Immature natural killer cell (primary cell): ENCODE measurements at regions not wholly inside any gene's neighbourhood (a gene's known extent, or its start where the extent isn't known, plus 50 kb on each side); places are given as distances from the start of the nearest gene placed in this dataset.
"Not testable (repeated sequence)": the region's sequence is repeated elsewhere in the genome, so short reads cannot be mapped to it uniquely, and the experiment has no call there.

Source experiments
- DNase-seq, 3 donors: peaks; one replicate each; pipeline ENCODE4 v3.0.0; 2022; ENCODE audit warnings: mixed read lengths in 1 of 3
- H3K27ac Mint-ChIP-seq, 6 donors: one replicate each; pipeline ENCODE4 v1.8.0; 2020; ENCODE audit warnings: mixed read lengths in 6 of 6, mild to moderate bottlenecking in 5 of 6, inconsistent platforms in 4 of 6, moderate library complexity in 3 of 6
- H3K27me3 Mint-ChIP-seq, 3 donors: one replicate each; pipeline ENCODE4 v1.8.0; 2020 to 2021; ENCODE audit warnings: low read depth in 3 of 3, mild to moderate bottlenecking in 3 of 3, mixed read lengths in 3 of 3, moderate library complexity in 3 of 3, inconsistent platforms in 1 of 3
- H3K36me3 Mint-ChIP-seq, 3 donors: one replicate each; pipeline ENCODE4 v1.8.0; 2020; ENCODE audit warnings: mixed read lengths in 3 of 3, inconsistent platforms in 2 of 3, mild to moderate bottlenecking in 2 of 3
- H3K4me1 Mint-ChIP-seq, 2 donors: one replicate each; pipeline ENCODE4 v1.8.0; 2020; ENCODE audit warnings: inconsistent platforms in 2 of 2, mild to moderate bottlenecking in 2 of 2, mixed read lengths in 2 of 2, moderate library complexity in 1 of 2
- H3K4me3 Mint-ChIP-seq, 5 donors: one replicate each; pipeline ENCODE4 v1.8.0; 2020; ENCODE audit warnings: mild to moderate bottlenecking in 5 of 5, mixed read lengths in 5 of 5, inconsistent platforms in 3 of 5, moderate library complexity in 3 of 5
- H3K9me3 Mint-ChIP-seq, 6 donors: one replicate each; pipeline ENCODE4 v1.8.0; 2020; ENCODE audit warnings: mild to moderate bottlenecking in 6 of 6, mixed read lengths in 6 of 6, inconsistent platforms in 4 of 6, moderate library complexity in 3 of 6

DNA sequence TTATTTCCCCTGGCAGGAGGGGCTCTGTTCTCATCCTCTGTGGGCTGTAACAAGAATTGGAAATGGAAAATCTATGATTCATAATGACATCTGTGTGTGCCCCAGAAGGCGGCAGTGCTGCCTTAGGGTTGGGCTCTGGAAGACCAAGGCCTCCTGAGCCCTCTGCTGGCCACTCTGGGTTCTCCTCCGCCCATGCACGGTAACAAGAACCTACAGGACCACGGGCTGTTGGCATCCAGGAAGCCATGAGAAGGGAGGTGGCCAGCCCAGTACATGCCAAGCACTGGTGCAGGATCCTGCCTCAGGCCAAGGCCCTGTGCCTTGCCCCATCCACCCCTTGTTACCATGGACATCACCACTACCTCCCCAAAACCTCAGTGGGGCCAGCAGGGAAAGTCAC, 454.2 kb downstream of the TP53TG3F start:
- not testable (repeated sequence) for H3K4me1 Mint-ChIP-seq, H3K4me3 Mint-ChIP-seq, H3K27me3 Mint-ChIP-seq, DNase-seq, H3K27ac Mint-ChIP-seq, H3K9me3 Mint-ChIP-seq, H3K36me3 Mint-ChIP-seq

DNA sequence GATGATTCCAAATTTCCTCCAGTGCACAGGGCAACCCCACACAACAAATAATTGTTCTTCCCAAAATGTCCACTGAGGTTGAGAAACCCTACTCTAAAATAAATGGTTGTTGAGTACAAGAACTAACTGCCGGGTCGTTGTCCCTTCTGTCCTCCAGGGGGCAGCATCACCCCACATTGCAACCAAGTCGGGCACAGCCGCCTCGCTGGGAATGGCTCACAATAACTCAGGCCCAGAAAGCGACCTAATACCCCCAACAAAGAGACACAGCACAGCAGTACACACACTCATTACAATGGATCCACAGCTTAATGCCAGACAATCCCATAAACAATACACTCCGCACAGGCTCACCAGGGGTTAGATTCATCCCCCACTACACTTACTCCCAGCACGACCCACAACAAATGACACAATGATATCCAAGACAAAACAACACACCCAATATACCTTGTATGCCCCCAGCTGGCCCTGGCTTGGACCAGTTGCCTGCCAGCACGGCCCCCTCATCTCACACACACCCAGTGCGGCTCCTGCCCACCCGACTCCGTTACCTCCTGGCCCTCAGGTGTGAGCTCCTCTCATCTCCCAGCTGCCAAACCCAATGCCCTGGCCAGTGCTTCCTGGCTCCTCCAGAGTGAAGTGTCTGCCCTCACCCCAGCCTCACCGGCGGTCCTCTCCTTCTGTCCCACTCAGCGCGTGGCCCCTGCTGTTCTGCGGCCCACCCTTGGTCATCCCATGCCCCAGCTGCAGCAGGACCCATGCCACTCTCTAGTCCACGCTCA, 461.5 kb downstream of the TP53TG3F start:
- DNase-seq, H3K4me1 Mint-ChIP-seq, H3K27me3 Mint-ChIP-seq, H3K27ac Mint-ChIP-seq, H3K36me3 Mint-ChIP-seq, H3K9me3 Mint-ChIP-seq, H3K4me3 Mint-ChIP-seq: not testable (repeated sequence)

DNA sequence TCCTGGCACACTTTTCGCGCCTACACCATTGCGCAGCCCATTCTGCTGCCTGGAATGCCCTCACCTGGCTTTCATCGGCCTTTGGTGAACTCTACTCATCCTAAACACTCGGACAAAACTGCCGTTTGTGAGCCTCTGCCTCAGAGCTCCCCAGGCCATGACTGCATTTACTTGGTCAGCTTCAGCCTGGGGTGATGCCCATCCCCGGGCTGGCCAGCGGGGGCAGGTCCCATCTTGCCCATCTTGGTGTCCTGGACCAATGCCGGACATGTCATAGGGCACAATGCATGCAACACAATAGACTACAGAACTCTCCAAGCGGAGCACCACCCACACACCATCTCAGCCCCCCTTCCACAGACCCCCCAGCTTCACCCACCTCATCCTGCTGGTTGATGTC, 463.5 kb downstream of the TP53TG3F start:
- not testable (repeated sequence) for H3K27me3 Mint-ChIP-seq, H3K4me1 Mint-ChIP-seq

GRCh38 chr16:33928026-33928425, 468.6 kb downstream of the TP53TG3F start:
- H3K27ac Mint-ChIP-seq, H3K27me3 Mint-ChIP-seq, H3K9me3 Mint-ChIP-seq, H3K36me3 Mint-ChIP-seq, DNase-seq, H3K4me3 Mint-ChIP-seq, H3K4me1 Mint-ChIP-seq: not testable (repeated sequence)

More for the DNA sequence above, 463.5 kb downstream of the TP53TG3F start:
- H3K36me3 Mint-ChIP-seq, H3K9me3 Mint-ChIP-seq, H3K4me3 Mint-ChIP-seq, DNase-seq, H3K27ac Mint-ChIP-seq: not testable (repeated sequence)

DNA sequence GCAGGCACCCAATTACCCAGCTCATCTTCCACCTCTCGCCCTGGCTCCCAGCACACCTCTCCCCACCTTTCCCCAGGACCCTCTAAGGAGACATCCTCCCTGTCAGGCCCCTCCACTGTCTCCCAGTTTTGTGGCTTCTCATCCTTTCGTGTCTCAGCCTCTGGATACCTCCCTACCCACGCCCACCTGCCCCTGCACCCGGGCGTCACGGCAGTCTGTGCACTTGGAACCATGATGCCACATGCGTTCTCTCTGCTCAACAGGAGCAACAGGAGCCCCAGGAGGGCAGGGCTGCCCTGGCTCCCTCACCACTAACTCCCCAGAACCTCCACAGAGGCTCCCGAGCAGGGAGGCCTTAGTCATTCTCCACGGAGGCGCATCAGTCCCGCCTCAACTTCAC, 472.8 kb downstream of the TP53TG3F start:
- not testable (repeated sequence) for DNase-seq, H3K27ac Mint-ChIP-seq, H3K9me3 Mint-ChIP-seq, H3K4me1 Mint-ChIP-seq, H3K27me3 Mint-ChIP-seq, H3K4me3 Mint-ChIP-seq, H3K36me3 Mint-ChIP-seq

GRCh38 chr16:33933039-33933438, 473.6 kb downstream of the TP53TG3F start:
- not testable (repeated sequence) for H3K9me3 Mint-ChIP-seq, H3K36me3 Mint-ChIP-seq, H3K4me3 Mint-ChIP-seq, H3K27ac Mint-ChIP-seq, H3K4me1 Mint-ChIP-seq, DNase-seq, H3K27me3 Mint-ChIP-seq

DNA sequence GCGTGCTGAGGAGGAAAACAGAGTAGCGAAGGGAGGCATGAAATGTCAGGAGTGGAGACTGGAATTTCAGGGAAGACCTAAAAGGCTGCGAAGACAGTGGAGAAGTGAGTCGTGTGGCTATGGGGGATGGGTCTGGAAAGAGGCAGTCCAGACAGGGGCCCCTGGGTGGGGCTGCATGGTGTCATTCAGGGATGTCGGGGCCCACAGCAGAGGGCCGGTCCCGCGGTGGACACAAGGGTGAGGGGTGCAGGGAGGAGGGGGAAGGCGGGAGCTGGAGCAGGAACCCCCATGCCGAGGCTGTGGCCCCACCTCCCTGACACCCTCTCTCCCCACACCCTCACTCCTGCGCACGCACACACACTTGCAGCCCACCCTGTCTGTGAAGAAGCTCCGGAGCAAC, 476.4 kb downstream of the TP53TG3F start:
- DNase-seq, H3K27ac Mint-ChIP-seq, H3K36me3 Mint-ChIP-seq, H3K9me3 Mint-ChIP-seq, H3K27me3 Mint-ChIP-seq, H3K4me3 Mint-ChIP-seq, H3K4me1 Mint-ChIP-seq: not testable (repeated sequence)

GRCh38 chr16:33938097-33938496, 478.7 kb downstream of the TP53TG3F start:
- not testable (repeated sequence) for H3K27ac Mint-ChIP-seq, H3K4me1 Mint-ChIP-seq

GRCh38 chr16:33961536-33961935, 502.1 kb downstream of the TP53TG3F start:
- DNase-seq, H3K9me3 Mint-ChIP-seq, H3K27ac Mint-ChIP-seq, H3K36me3 Mint-ChIP-seq, H3K4me1 Mint-ChIP-seq, H3K27me3 Mint-ChIP-seq, H3K4me3 Mint-ChIP-seq: not testable (repeated sequence)

More at GRCh38 chr16:33938097-33938496, 478.7 kb downstream of the TP53TG3F start:
- not testable (repeated sequence) for H3K4me3 Mint-ChIP-seq, H3K27me3 Mint-ChIP-seq, DNase-seq, H3K9me3 Mint-ChIP-seq, H3K36me3 Mint-ChIP-seq

DNA sequence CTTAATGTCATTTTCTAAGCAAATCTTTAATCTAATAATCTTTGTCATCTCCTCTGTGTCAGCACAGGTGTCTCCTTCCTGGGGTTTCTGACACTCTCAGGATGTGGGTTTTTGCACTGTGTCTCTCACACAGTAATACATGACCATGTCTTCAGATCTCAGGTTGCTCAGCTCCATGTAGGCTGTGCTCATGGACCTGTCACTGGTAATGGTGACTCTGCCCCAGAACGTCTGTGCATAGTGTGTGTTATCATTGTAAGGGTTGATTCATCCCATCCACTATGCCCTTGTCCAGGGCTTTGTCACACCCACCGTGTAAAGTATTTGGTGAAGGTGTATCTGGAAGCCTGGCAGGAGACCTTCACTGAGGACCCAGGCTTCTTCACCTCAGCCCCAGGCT, 506.1 kb downstream of the TP53TG3F start:
- not testable (repeated sequence) for H3K27me3 Mint-ChIP-seq, H3K36me3 Mint-ChIP-seq, DNase-seq, H3K4me1 Mint-ChIP-seq, H3K9me3 Mint-ChIP-seq, H3K27ac Mint-ChIP-seq, H3K4me3 Mint-ChIP-seq

DNA sequence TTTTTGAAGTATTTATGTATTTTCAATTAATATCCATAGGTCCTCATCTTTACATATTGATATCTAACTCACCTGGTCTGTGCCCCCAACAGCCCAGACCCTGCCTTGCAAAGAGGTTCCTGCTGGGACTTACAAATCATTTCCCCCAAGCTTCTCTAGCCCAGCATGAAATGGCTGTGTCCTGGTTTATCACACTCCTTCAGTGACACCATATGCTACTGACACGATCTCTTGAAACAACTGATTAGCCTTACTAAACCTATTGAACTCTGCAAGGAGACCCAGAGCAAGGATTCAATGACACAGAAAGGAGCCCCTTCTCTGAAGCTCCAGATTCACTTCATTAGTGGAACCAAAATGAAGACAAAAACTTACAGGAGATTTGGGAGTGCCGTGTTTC, 507.4 kb downstream of the TP53TG3F start:
- H3K4me3 Mint-ChIP-seq, H3K36me3 Mint-ChIP-seq, DNase-seq, H3K27ac Mint-ChIP-seq, H3K4me1 Mint-ChIP-seq, H3K9me3 Mint-ChIP-seq, H3K27me3 Mint-ChIP-seq: not testable (repeated sequence)

DNA sequence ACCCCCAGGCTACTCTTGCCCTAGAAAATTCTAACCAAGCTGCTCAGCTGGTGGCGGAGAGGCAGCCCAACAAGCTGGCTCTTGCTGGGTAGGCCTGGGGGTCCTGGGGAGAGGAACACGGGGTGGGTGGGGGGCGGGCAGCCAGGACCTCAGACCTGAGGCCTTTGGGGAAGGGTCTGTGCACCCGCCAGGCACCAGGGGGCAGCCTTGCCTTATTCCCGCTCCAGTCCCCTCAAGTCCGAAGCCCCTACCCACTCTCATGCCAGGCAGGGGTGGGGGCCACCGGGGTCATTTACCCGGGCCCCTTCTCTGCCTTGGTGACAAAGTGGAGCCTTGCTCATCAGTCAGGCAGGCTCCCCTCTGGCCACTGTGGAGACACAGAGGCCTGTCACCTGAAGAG, 515.1 kb downstream of the TP53TG3F start:
- not testable (repeated sequence) for H3K9me3 Mint-ChIP-seq

GRCh38 chr16:33975744-33976143, 516.3 kb downstream of the TP53TG3F start:
- not testable (repeated sequence) for H3K36me3 Mint-ChIP-seq, H3K9me3 Mint-ChIP-seq, H3K27ac Mint-ChIP-seq, H3K4me3 Mint-ChIP-seq, H3K4me1 Mint-ChIP-seq, DNase-seq, H3K27me3 Mint-ChIP-seq

More for the DNA sequence above, 515.1 kb downstream of the TP53TG3F start:
- DNase-seq, H3K4me1 Mint-ChIP-seq, H3K27me3 Mint-ChIP-seq, H3K4me3 Mint-ChIP-seq, H3K27ac Mint-ChIP-seq, H3K36me3 Mint-ChIP-seq: not testable (repeated sequence)

DNA sequence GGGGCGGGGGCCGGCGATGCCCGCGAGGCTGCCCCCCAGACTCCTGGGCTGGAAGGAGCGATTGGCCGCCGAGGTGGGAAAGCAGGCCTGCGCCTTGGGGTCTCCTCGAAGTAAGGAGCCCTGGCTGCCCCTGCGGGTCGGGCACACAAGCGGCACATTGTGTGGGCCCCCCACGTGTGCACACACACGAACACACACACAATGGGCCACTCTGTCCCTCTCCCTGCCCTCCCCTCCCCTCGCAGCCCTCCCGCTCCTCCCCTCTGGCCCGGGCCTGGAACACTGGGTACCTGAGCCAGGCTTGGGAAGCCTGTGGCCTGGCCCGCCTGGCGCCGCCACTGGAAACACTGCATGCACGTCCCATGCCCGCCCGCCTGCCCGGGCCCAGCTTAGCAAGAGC, 517.1 kb downstream of the TP53TG3F start:
- H3K4me1 Mint-ChIP-seq, DNase-seq, H3K27ac Mint-ChIP-seq, H3K9me3 Mint-ChIP-seq, H3K36me3 Mint-ChIP-seq, H3K27me3 Mint-ChIP-seq, H3K4me3 Mint-ChIP-seq: not testable (repeated sequence)

DNA sequence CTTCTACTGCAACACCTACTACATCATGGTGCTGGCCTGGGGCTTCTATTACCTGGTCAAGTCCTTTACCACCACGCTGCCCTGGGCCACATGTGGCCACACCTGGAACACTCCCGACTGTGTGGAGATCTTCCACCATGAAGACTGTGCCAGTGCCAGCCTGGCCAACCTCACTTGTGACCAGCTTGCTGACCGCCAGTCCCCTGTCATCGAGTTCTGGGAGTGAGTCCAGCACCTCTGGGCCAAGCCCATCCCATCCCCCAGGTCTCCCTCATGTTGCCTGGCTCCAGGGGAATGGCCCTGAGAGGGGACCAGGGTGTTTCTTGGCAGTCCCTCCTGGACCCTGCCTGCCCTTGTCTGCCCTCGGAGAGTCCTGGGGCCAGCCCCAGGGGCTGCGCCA, 519.4 kb downstream of the TP53TG3F start:
- H3K9me3 Mint-ChIP-seq, H3K27me3 Mint-ChIP-seq, H3K27ac Mint-ChIP-seq, H3K4me3 Mint-ChIP-seq, H3K4me1 Mint-ChIP-seq, DNase-seq, H3K36me3 Mint-ChIP-seq: not testable (repeated sequence)
